ENCODE measurements at regions not wholly inside any gene's neighbourhood (a gene's known extent, or its start where the extent isn't known, plus 50 kb on each side); places are given as distances from the start of the nearest gene placed in this dataset.
"Not testable (repeated sequence)": the region's sequence is repeated elsewhere in the genome, so short reads cannot be mapped to it uniquely, and the experiment has no call there.

- H3K27ac Mint-ChIP-seq, result no peak overlapping the region
- H3K4me1 Mint-ChIP-seq, result no peaks in the 10 kb centered on the region
- no peak for DNase-seq
- peaks cover 14% of the 10 kb centered on the region for H3K9me3 Mint-ChIP-seq
- CTCF ChIA-PET, result no interaction called here
- H3K4me3 Mint-ChIP-seq, result no peak overlapping the region
- no peaks in the 10 kb centered on the region for H3K36me3 Mint-ChIP-seq
- H3K27me3 Mint-ChIP-seq, result no peaks in the 10 kb centered on the region
Measured at GRCh38 chr3:35088943-35089342, 550.4 kb upstream of the ARPP21 start.

GRCh38 chr3:35114686-35115085 lies 524.6 kb upstream of the ARPP21 start:
- no peak overlapping the region for H3K4me3 Mint-ChIP-seq
- CTCF ChIA-PET, result no interaction called here
- H3K9me3 Mint-ChIP-seq, result peaks cover 3% of the 10 kb centered on the region
- no peak for DNase-seq
- H3K4me1 Mint-ChIP-seq, result no peaks in the 10 kb centered on the region
- H3K27me3 Mint-ChIP-seq, result no peaks in the 10 kb centered on the region
- no peaks in the 10 kb centered on the region for H3K36me3 Mint-ChIP-seq
- H3K27ac Mint-ChIP-seq, result no peak overlapping the region

GRCh38 chr3:35120026-35120425 lies 519.3 kb upstream of the ARPP21 start:
- no peak overlapping the region for H3K4me3 Mint-ChIP-seq
- no peaks in the 10 kb centered on the region for H3K36me3 Mint-ChIP-seq
- H3K27me3 Mint-ChIP-seq, result no peaks in the 10 kb centered on the region
- H3K27ac Mint-ChIP-seq, result no peak overlapping the region
- no peak for DNase-seq
- no peaks in the 10 kb centered on the region for H3K4me1 Mint-ChIP-seq
- peaks cover 5% of the 10 kb centered on the region for H3K9me3 Mint-ChIP-seq
- CTCF ChIA-PET, result no interaction called here

GRCh38 chr3:35137612-35138011 lies 501.7 kb upstream of the ARPP21 start:
- H3K27ac Mint-ChIP-seq, result no peak overlapping the region
- H3K4me1 Mint-ChIP-seq, result no peaks in the 10 kb centered on the region
- no peak overlapping the region for H3K4me3 Mint-ChIP-seq
- CTCF ChIA-PET, result no interaction called here
- H3K27me3 Mint-ChIP-seq, result no peaks in the 10 kb centered on the region
- H3K36me3 Mint-ChIP-seq, result no peaks in the 10 kb centered on the region
- peaks cover 3% of the 10 kb centered on the region for H3K9me3 Mint-ChIP-seq
- no peak for DNase-seq

GRCh38 chr3:35141406-35141805 lies 497.9 kb upstream of the ARPP21 start:
- no peak for DNase-seq
- Mint-ChIP-seq H3K4me3 (no peak overlapping the region), H3K27ac (no peak overlapping the region), H3K4me1 (no peaks in the 10 kb centered on the region), H3K9me3 (peaks cover 3% of the 10 kb centered on the region), H3K27me3 (no peaks in the 10 kb centered on the region), H3K36me3 (no peaks in the 10 kb centered on the region)
- CTCF ChIA-PET, result no interaction called here

GRCh38 chr3:35144011-35144410 lies 495.3 kb upstream of the ARPP21 start:
- peaks cover 10% of the 10 kb centered on the region for H3K9me3 Mint-ChIP-seq
- no peaks in the 10 kb centered on the region for H3K27me3 Mint-ChIP-seq
- DNase-seq, result no peak
- H3K4me1 Mint-ChIP-seq, result no peaks in the 10 kb centered on the region
- no peak overlapping the region for H3K27ac Mint-ChIP-seq
- no peak overlapping the region for H3K4me3 Mint-ChIP-seq
- H3K36me3 Mint-ChIP-seq, result no peaks in the 10 kb centered on the region
- CTCF ChIA-PET, result no interaction called here

- not testable (repeated sequence) for DNase-seq
Measured at GRCh38 chr3:35146256-35147035, 492.9 kb upstream of the ARPP21 start.

GRCh38 chr3:35183927-35184675 lies 455.2 kb upstream of the ARPP21 start:
- Mint-ChIP-seq H3K27ac (no peak overlapping the region), H3K4me3 (no peak overlapping the region), H3K4me1 (no peaks in the 10 kb centered on the region), H3K27me3 (no peaks in the 10 kb centered on the region), H3K9me3 (peaks cover 19% of the 10 kb centered on the region), H3K36me3 (no peaks in the 10 kb centered on the region)
- DNase-seq, result no peak
- CTCF ChIA-PET, result no interaction called here

More at GRCh38 chr3:35146256-35147035, 492.9 kb upstream of the ARPP21 start:
- H3K4me3 Mint-ChIP-seq, H3K27ac Mint-ChIP-seq, H3K36me3 Mint-ChIP-seq, H3K27me3 Mint-ChIP-seq, H3K4me1 Mint-ChIP-seq, H3K9me3 Mint-ChIP-seq, CTCF ChIA-PET: not testable (repeated sequence)

GRCh38 chr3:35184775-35185174 lies 454.6 kb upstream of the ARPP21 start:
- no peak overlapping the region for H3K27ac Mint-ChIP-seq
- DNase-seq, result no peak

GRCh38 chr3:35187908-35188307 lies 451.4 kb upstream of the ARPP21 start:
- no peaks in the 10 kb centered on the region for H3K4me1 Mint-ChIP-seq
- H3K36me3 Mint-ChIP-seq, result no peaks in the 10 kb centered on the region
- CTCF ChIA-PET, result no interaction called here
- H3K9me3 Mint-ChIP-seq, result peaks cover 7% of the 10 kb centered on the region
- no peak overlapping the region for H3K4me3 Mint-ChIP-seq
- no peak overlapping the region for H3K27ac Mint-ChIP-seq
- H3K27me3 Mint-ChIP-seq, result no peaks in the 10 kb centered on the region
- no peak for DNase-seq

More at GRCh38 chr3:35184775-35185174, 454.6 kb upstream of the ARPP21 start:
- no peaks in the 10 kb centered on the region for H3K27me3 Mint-ChIP-seq
- no peak overlapping the region for H3K4me3 Mint-ChIP-seq
- H3K9me3 Mint-ChIP-seq, result peaks cover 19% of the 10 kb centered on the region
- H3K4me1 Mint-ChIP-seq, result no peaks in the 10 kb centered on the region
- CTCF ChIA-PET, result no interaction called here
- no peaks in the 10 kb centered on the region for H3K36me3 Mint-ChIP-seq

- H3K27ac Mint-ChIP-seq, result no peak overlapping the region
Measured at GRCh38 chr3:35194666-35195065, 444.7 kb upstream of the ARPP21 start.

GRCh38 chr3:35198857-35199256 lies 440.5 kb upstream of the ARPP21 start:
- Mint-ChIP-seq H3K4me3 (no peak overlapping the region), H3K27ac (no peak overlapping the region), H3K4me1 (no peaks in the 10 kb centered on the region), H3K27me3 (no peaks in the 10 kb centered on the region), H3K9me3 (peaks cover 2% of the 10 kb centered on the region), H3K36me3 (no peaks in the 10 kb centered on the region)
- CTCF ChIA-PET, result no interaction called here
- no peak for DNase-seq

More at GRCh38 chr3:35194666-35195065, 444.7 kb upstream of the ARPP21 start:
- peaks cover 2% of the 10 kb centered on the region for H3K9me3 Mint-ChIP-seq
- H3K36me3 Mint-ChIP-seq, result no peaks in the 10 kb centered on the region
- CTCF ChIA-PET, result no interaction called here
- H3K27me3 Mint-ChIP-seq, result no peaks in the 10 kb centered on the region
- DNase-seq, result no peak
- H3K4me1 Mint-ChIP-seq, result no peaks in the 10 kb centered on the region
- H3K4me3 Mint-ChIP-seq, result no peak overlapping the region

GRCh38 chr3:35200056-35200455 lies 439.3 kb upstream of the ARPP21 start:
- Mint-ChIP-seq H3K36me3 (no peaks in the 10 kb centered on the region), H3K9me3 (peaks cover 4% of the 10 kb centered on the region), H3K27me3 (no peaks in the 10 kb centered on the region), H3K4me1 (no peaks in the 10 kb centered on the region), H3K27ac (no peak overlapping the region), H3K4me3 (no peak overlapping the region)
- CTCF ChIA-PET, result no interaction called here
- DNase-seq, result no peak

- Mint-ChIP-seq H3K36me3 (no peaks in the 10 kb centered on the region), H3K27me3 (no peaks in the 10 kb centered on the region), H3K4me3 (no peak overlapping the region), H3K9me3 (peaks cover 4% of the 10 kb centered on the region), H3K4me1 (no peaks in the 10 kb centered on the region), H3K27ac (no peak overlapping the region)
- CTCF ChIA-PET, result no interaction called here
- no peak for DNase-seq
Measured at GRCh38 chr3:35201211-35201610, 438.1 kb upstream of the ARPP21 start.
